Ascending aorta (tissue), 2 donors: ENCODE measurements at regions not wholly inside any gene's neighbourhood (a gene's known extent, or its start where the extent isn't known, plus 50 kb on each side); places are given as distances from the start of the nearest gene placed in this dataset.

Source experiments
- DNase-seq, 2 donors: peaks; one replicate each; pipeline ENCODE4 v3.0.0-alpha.2; 2019; ENCODE audit warnings: low spot score in 2 of 2
- H3K27ac ChIP-seq, 2 donors: fragments of 200-600 bp; sonication (generic); one replicate each; pipeline ENCODE4 v1.5.1; 2016 to 2017; ENCODE audit warnings: mild to moderate bottlenecking in 1 of 2
- H3K27me3 ChIP-seq: fragments of 200-600 bp; sonication (generic); one replicate; pipeline ENCODE4 v1.5.1; 2017
- H3K36me3 ChIP-seq, 2 donors: fragments of 200-600 bp; sonication (generic); one replicate each; pipeline ENCODE4 v1.5.1; 2016
- H3K4me1 ChIP-seq, 2 donors: fragments of 200-600 bp; sonication (generic); one replicate each; pipeline ENCODE4 v1.5.1; 2016 to 2017; ENCODE audit warnings: mild to moderate bottlenecking in 1 of 2
- H3K4me3 ChIP-seq, 2 donors: fragments of 200-600 bp; sonication (generic); one replicate each; pipeline ENCODE4 v1.5.1; 2016 to 2017; ENCODE audit warnings: mild to moderate bottlenecking in 1 of 2
- H3K9me3 ChIP-seq, 2 donors: fragments of 200-600 bp; sonication (generic); one replicate each; pipeline ENCODE4 v1.5.1; 2016
- CTCF ChIP-seq, 3 experiments: fragments of 200-600 bp in 2 of 3; fragments of 450-650 bp in 1 of 3; sonication (generic) in 2 of 3; IDR thresholded peaks; one replicate each; pipeline ENCODE4 v1.5.1; 2016 to 2019; ENCODE audit warnings: antibody characterized with exemption in 3 of 3, mild to moderate bottlenecking in 1 of 3, moderate library complexity in 1 of 3
- intact Hi-C: fragments of 100-400 bp; cut with DNase I; formaldehyde crosslinking; loops from one replicate; pipeline ENCODE4 v1.15.1; 2023

GRCh38 chr13:86579662-86580061 lies 780.4 kb upstream of the SLITRK6 start:
- Histone ChIP-seq H3K4me1 (no peaks in the 10 kb centered on the region), H3K36me3 (no peaks in the 10 kb centered on the region), H3K27me3 (no peaks in the 10 kb centered on the region), H3K4me3 (no peak overlapping the region), H3K27ac (no peak overlapping the region), H3K9me3 (no peaks in the 10 kb centered on the region)
- no peak for DNase-seq
- intact Hi-C loops = no loop called here
- TF ChIP-seq CTCF (IDR thresholded peaks at IDR 0.05) = no peak

- H3K27me3 ChIP-seq = no peaks in the 10 kb centered on the region
These were observed 782.5 kb upstream of the SLITRK6 start for GRCh38 chr13:86581706-86582105.

GRCh38 chr13:86584301-86584700 lies 785.1 kb upstream of the SLITRK6 start:
- H3K4me3 ChIP-seq = no peak overlapping the region
- intact Hi-C loops = no loop called here
- no peak for TF ChIP-seq CTCF (IDR thresholded peaks at IDR 0.05)
- H3K4me1 ChIP-seq = no peaks in the 10 kb centered on the region
- H3K27me3 ChIP-seq = no peaks in the 10 kb centered on the region
- no peak for DNase-seq
- no peak overlapping the region for H3K27ac ChIP-seq
- no peaks in the 10 kb centered on the region for H3K36me3 ChIP-seq
- H3K9me3 ChIP-seq = no peaks in the 10 kb centered on the region

More at GRCh38 chr13:86581706-86582105, 782.5 kb upstream of the SLITRK6 start:
- no peak overlapping the region for H3K27ac ChIP-seq
- intact Hi-C loops = no loop called here
- H3K36me3 ChIP-seq = no peaks in the 10 kb centered on the region
- no peak overlapping the region for H3K4me3 ChIP-seq
- H3K9me3 ChIP-seq = no peaks in the 10 kb centered on the region
- TF ChIP-seq CTCF (IDR thresholded peaks at IDR 0.05) = no peak
- no peaks in the 10 kb centered on the region for H3K4me1 ChIP-seq
- DNase-seq = no peak

- intact Hi-C loops = no loop called here
- no peak for DNase-seq
- no peak for TF ChIP-seq CTCF (IDR thresholded peaks at IDR 0.05)
- Histone ChIP-seq H3K36me3 (no peaks in the 10 kb centered on the region), H3K27me3 (no peaks in the 10 kb centered on the region), H3K9me3 (no peaks in the 10 kb centered on the region), H3K27ac (no peak overlapping the region), H3K4me3 (no peak overlapping the region), H3K4me1 (no peaks in the 10 kb centered on the region)
These were observed 786.6 kb upstream of the SLITRK6 start for GRCh38 chr13:86585835-86586234.

GRCh38 chr13:86591862-86592261 lies 792.6 kb upstream of the SLITRK6 start:
- Histone ChIP-seq H3K4me1 (no peaks in the 10 kb centered on the region), H3K9me3 (no peaks in the 10 kb centered on the region)

More at GRCh38 chr13:86591862-86592261, 792.6 kb upstream of the SLITRK6 start:
- H3K4me3 ChIP-seq = no peak overlapping the region
- DNase-seq = no peak
- intact Hi-C loops = no loop called here
- no peaks in the 10 kb centered on the region for H3K36me3 ChIP-seq
- no peak overlapping the region for H3K27ac ChIP-seq
- no peak for TF ChIP-seq CTCF (IDR thresholded peaks at IDR 0.05)
- H3K27me3 ChIP-seq = no peaks in the 10 kb centered on the region
